Activated CD4-positive, alpha-beta T cell treated with anti-CD3 and anti-CD28 coated beads, Interleukin-2, amount 50 U/mL, for 4 hours (primary cell): ENCODE measurements at regions not wholly inside any gene's neighbourhood (a gene's known extent, or its start where the extent isn't known, plus 50 kb on each side); places are given as distances from the start of the nearest gene placed in this dataset.

Experiments used
- DNase-seq, 2 experiments: peaks; one replicate each; pipeline ENCODE4 v3.0.0-alpha.2; 2020

- DNase-seq, result no peak
Observed at GRCh38 chr9:105828171-105828570, 133.8 kb downstream of the TMEM38B start.

DNA sequence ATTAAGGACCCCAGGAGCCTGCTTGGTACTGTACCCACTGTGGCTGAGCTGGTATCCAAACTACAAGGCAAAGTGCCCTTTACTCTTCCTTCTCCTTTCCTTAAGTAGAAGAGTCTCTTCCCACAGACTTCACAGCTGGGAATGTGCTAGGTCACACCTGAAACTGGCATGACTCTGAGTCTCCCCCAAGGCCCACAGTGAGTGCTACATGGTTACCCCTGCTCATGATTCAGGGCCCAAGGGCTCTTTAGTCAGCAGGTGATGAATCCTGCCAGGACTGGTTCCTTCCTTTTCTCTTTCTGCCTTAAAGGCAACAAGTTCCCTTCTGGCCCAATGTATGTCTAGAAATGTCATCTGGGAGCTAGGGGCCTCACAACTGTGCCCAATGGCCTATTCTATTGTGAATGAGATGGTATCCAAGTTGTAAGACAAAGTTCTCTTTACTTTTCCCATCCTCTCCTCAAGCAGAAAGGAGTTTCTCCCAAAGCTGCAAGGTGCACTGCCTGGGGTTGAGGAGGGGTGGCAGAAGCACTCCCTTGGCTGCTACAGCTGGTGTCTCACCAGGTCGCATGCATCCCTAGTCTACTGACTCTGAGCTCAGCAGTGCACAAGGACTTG is 134.4 kb downstream of the TMEM38B start:
- DNase-seq, result no peak

DNA sequence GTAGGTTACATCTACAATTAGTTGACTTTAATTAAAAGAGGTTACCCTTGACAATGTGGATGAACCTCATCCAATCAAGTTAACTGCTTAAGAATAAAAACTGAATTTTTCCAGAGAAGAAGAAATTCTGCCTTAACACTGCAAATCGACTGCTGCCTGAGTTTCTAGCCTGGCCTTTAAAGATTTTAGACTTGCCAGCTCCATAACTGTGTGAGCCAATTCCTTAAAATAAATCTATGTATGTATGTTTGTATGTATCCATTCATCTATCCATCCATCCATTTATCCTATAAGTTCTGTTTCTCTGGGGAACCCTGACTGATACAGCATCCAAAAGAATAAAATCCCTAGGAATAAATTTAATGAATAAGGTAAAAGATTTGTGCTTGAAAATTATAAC is 136.1 kb downstream of the TMEM38B start:
- DNase-seq, result no peak

- DNase-seq, result no peak
Observed at GRCh38 chr9:105832096-105832710, 137.9 kb downstream of the TMEM38B start.

DNA sequence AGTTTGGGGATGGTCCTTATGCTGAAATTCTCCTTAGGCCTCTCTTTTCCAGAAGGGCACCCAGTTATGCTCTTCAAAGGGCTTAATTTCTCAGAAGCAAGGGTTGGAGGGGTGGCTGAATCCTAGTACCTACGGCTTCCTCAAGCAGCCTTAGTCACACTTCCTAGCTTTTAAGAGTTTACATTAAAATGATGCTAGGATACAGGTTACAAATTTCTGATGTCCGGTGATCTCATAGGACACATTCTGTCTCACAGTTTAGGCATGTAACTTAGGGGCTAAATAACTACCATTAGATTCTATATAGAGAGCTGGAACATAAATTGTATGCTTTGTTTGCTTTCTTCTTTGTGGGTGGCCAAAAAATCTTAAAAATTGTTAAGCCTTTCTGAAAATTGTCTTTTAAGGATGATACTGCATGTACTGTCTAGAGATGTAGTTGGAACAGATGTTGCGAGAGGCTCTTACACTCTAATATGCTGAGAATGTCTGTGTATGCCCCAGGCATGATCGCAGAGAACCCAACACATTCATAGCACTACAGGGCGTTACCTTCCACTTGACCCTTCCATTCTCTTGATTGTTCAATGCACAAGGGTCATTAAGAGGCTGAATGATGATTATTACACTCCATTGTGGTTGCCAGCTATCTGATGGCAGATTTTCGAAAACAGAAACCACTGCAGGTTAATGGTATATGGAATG is 139.1 kb downstream of the TMEM38B start:
- DNase-seq, result no peak

- DNase-seq, result no peak
Observed at GRCh38 chr9:105834404-105834803, 140.1 kb downstream of the TMEM38B start.

- DNase-seq, result no peak
Observed at GRCh38 chr9:105835721-105836120, 141.4 kb downstream of the TMEM38B start.

DNA sequence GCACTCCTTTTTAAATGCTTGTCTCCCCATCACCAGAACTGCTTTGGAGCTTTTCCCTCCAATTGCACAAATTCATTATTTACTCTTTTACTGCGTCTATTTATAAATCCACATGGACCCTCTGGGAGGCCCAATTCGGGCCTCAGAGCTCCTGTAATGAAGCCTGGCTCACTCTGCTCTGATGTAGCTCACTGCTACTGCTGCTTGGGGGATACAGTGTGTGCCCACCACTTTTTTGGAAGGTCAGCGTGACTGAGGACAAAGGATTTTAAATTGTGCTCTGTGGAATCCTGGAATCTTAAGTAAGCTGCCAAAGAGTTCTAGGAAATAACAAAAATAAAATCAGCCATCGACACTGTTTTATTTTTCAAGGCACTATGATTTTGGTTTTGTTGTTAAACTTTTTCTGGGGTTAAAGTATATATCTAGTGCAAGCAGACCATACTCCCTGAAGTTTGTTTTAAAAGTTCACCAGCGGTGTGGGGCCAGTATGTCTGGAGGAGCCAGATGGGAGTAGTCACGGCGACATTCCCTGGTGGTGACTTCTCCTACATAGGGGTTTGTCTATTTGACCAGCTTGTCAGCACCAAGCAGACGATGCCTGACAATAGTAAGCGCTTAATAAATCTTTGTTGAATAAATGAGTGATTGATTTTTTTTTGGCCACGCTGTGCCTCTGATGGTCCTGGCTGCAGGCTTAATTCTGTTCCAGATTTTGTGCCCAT is 142.8 kb downstream of the TMEM38B start:
- DNase-seq, result no peak

DNA sequence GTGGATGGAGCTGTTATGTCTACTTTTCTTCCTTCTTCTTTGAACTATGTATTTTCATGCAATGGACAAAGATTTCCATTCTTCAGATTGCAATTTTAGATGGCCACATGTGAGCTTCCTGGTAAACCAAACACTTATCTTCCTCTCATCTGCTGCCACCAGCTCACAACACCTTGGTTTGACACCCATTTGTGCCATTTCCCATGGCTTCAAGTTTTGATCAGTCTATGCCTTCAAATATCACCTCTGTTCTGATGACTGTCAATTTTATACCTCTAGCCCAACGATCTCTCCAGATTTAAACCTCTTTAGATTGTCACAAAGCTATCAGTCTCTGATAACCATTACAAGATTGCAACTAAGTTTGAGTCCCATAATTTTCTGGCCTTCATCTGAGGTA is 147.2 kb downstream of the TMEM38B start:
- DNase-seq, result no peak

DNA sequence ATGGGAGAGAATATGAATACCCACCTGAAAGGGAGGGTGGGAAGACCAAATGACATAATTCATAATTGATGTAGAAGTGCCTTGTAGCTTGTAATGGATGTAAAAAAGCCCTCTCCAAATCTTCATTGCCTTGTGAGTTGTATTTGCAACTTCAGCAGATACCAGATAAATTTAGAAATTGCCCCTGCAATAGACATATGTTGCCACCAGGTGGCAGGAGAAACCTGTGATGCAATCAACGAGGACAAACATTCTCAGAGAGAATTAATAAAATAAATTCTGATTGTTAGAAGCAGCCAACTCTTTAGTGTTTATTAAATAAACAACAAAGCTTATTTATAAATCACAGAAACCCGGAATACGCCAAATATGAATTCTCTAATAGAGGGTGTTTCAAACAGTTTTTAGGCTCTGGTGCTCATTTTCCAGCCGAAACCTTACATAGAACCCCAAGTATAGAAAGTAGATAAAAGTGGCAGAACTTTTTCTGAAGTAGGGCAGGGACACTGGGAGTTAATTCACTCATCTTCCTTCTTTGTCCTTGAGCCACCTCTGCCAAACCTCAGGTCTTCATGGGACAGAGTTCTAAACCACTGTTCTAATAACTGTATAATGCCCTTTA is 147.8 kb downstream of the TMEM38B start:
- peak in 1 of 2 experiments; percentile 8 for DNase-seq

- DNase-seq, result no peak
Observed at GRCh38 chr9:105846825-105847224, 152.5 kb downstream of the TMEM38B start.

DNA sequence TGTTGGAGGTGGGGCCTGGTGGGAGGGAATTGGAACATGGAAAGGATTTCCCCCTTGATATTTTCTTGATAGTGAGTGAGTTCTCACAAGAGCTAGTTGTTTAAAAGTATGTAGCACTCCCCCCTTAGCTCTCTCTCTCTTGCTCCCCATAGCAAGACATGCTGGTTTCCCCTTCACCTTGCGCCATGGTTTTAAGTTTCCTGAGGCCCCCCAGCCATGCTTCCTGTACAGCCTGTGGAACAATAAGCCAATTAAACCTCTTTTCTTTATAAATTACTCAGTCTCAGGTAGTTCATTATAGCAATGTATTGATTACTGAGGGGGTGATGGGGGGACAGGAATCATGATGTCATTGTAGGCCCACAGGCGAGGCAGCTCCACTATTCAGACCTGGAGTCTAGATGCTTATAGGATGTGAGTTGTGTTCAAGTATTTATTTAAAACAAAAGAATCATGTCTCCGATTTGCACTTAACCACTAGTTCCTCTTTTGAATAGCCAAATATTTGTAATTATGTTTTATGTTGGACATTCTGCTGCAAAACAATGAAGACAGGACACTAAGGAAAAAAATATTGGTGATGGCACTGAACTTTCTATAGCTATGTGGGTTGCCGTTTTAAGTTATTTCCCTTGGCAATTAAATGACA is 156.6 kb downstream of the TMEM38B start:
- no peak for DNase-seq

DNA sequence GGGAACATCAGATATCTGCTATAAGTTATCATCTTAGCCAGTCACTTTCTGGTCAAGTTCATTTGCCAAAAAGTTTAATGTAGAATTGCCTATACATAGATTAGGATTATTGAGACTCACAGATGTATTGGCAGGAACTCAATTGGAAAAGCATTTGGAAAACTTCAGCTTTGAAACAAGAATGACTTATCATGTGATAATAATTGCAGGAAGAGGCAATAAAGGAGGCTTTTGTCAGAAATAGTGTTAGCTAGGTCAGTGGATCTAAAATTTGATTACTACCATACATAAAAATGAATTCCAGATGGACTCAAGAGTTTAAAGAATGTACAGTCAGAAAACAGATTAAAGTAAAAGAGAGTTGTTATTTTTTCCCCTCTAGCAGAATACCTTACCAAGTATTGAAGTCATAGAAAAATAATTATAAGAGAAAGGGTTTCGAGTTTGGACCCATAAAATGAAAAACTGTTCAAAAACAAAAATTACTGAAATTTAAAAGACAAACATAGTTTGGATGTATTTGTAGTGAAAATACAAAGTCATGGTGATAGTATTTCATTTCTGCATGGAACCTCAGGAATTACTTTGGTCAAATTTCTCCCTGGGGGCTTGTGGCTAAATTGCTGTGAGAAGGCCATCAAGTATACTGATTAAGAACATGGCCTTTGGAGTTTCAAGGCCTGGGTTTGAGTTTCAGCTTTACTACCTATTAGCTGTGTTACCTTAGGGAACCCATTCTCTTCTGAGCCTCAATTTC is 159.9 kb downstream of the TMEM38B start:
- no peak for DNase-seq

DNA sequence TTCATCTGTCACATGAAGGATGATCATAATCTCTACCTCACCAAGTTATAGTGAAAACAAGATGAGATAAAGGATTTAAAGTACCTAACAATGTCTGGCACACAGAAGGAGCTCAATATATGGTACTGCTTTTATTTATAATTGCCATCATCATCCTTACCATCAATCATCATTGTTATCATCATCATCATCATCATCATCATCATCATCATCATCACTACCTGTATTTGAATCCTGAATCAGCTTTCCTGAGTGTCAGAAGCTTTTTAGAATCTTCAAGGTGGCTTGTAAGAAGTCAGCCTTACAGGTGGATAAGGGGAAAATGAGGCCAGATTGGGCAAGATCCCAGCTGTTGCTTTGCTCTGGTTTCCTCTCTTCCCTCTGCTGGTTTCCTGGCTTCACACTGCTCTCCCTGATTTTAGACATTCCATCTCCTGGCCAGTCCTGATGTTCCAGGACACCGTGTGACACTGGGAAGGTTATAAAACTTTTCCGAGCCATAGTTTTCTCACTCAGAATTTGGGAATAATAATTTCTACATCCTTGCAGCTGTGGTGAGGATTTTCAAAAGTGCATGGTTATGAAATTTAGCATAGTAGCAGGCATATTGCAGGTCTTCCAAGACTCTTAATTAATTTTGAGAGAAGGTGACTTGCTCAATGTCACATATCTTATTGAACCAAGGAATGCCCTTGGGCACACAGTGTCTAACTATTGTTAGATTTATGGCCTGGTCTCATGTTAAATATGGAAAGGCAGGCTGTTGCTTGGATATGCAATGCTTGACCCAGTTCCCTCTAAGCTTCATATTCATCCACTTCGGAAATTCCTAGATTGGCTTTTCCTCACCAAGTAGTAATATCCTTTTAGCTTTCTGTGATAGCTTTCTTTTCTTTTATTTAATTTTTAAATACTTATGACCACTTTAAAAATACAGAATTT is 160.7 kb downstream of the TMEM38B start:
- no peak for DNase-seq

- no peak for DNase-seq
Observed at GRCh38 chr9:105855987-105856386, 161.6 kb downstream of the TMEM38B start.

DNA sequence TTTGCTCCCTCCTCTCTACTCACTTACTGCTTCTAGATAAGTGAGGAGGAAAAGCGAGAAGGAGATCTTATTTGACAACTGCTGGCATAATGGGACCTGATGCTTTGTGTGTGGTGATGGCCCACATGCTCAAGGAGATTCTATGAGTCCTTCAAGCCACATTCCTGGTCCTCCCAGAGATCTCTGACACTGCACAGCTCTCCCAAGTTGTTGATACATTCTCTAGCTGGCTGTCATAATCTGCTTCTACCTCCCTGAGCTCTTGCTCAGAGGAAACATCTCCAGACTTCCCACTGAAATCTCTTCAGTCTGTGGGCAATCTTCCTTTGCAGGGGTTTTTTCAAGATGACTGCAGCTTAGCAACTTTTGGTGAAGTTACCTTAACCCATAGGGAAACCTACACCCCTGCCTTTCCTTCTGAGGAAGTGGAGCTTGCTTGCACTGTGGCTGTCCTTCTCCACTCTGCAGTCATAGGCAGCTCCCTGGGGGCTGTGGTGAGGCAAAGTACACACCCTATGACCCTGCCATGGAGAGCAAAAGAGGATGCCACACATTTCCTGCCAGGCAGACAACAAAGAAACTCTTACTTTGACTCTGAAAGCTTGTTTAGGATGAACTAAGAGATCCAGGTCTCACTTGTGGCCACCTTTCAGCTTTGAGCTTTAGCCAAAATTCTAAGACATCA is 163.8 kb downstream of the TMEM38B start:
- DNase-seq, result no peak

- no peak for DNase-seq
Observed at GRCh38 chr9:105858877-105859276, 164.5 kb downstream of the TMEM38B start.

DNA sequence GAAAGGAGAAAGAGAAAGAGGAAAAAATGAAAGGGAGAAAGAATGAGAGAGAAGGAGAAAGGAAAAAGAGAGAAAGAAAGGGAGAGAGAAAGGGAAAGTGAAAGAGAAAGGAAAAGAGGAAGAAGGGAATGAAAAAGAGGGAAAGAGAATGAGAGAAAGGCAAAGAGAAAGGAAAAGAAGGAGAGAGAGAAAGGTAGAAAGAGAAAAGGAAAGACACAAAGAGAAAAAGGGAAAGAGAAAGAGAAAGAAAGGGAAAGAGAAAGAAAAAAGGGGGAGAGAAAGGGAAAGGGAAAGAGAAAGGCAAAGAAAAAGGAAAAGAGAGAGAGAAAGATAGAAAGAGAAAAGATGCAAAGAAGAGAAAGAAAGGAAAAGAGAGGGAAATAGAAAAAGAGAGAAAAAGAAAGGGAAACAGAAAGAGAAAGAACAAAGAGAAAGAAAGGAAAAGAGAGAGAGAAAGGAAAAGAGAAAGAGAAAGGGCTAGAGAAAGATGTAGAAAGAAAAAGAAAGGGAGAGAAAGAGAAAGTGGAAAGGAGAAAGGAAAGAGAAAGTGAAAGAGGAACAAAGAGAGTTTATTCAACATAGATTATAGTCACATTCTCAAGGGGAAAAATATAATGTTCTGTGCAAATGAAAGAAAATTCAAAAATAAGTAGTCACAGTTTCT is 165.2 kb downstream of the TMEM38B start:
- DNase-seq, result no peak

GRCh38 chr9:105860516-105860915 is 166.2 kb downstream of the TMEM38B start:
- no peak for DNase-seq

DNA sequence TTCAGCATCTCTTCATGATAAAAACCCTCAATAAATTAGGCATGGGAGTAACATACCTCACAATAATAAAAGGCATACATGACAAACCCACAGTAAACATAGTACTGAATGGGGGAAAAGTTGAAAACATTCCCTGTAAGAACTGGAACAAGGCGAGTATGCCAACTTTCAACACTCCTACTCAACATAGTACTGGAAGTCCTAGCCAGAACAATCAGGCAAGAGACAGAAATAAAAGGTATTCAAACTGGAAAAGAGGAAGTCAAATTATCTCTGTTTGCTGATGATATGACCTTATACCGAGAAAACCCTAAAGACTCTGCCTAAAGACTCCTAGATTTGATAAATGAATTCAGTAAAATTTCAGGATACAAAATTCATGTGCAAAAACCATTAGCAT is 167.6 kb downstream of the TMEM38B start:
- DNase-seq, result no peak
